H9 (cell line): ENCODE measurements at regions not wholly inside any gene's neighbourhood (a gene's known extent, or its start where the extent isn't known, plus 50 kb on each side); places are given as distances from the start of the nearest gene placed in this dataset.

ENCODE experiments used
- DNase-seq: peaks from one replicate; pipeline ENCODE4 v3.0.0-alpha.2; 2017
- H2AFZ ChIP-seq: one replicate; pipeline ENCODE4 v1.6.1; 2013; ENCODE audit warnings: mild to moderate bottlenecking, low read length, control low read depth, moderate library complexity
- H2AK5ac ChIP-seq: 2 replicates; pipeline ENCODE4 v1.6.1; 2013; ENCODE audit warnings: low read length, control low read depth, mixed read lengths; ENCODE audit not compliant: insufficient read length
- H2BK120ac ChIP-seq: one replicate; pipeline ENCODE4 v1.6.1; 2013; ENCODE audit warnings: low read depth, mild to moderate bottlenecking, low read length, control low read depth, inconsistent platforms; ENCODE audit not compliant: poor library complexity, severe bottlenecking
- H2BK12ac ChIP-seq: 2 replicates; pipeline ENCODE4 v1.6.1; 2013; ENCODE audit warnings: low read length, control low read depth, mixed read lengths, low read depth; ENCODE audit not compliant: insufficient read length
- H2BK15ac ChIP-seq: 2 replicates; pipeline ENCODE4 v1.6.1; 2013; ENCODE audit warnings: low read depth, low read length, control low read depth
- H2BK20ac ChIP-seq: one replicate; pipeline ENCODE4 v1.6.1; 2013; ENCODE audit warnings: low read depth, mild to moderate bottlenecking, low read length, control low read depth, inconsistent platforms; ENCODE audit not compliant: poor library complexity, severe bottlenecking
- H2BK5ac ChIP-seq: 2 replicates; pipeline ENCODE4 v1.6.1; 2013; ENCODE audit warnings: low read length, control low read depth, mixed read lengths; ENCODE audit not compliant: insufficient read length
- H3K14ac ChIP-seq: 2 replicates; pipeline ENCODE4 v1.6.1; 2013; ENCODE audit warnings: low read length, control low read depth; ENCODE audit not compliant: insufficient read depth
- H3K18ac ChIP-seq: 2 replicates; pipeline ENCODE4 v1.6.1; 2013; ENCODE audit warnings: low read depth, mild to moderate bottlenecking, mixed read lengths, low read length, control low read depth; ENCODE audit not compliant: insufficient read length
- H3K23ac ChIP-seq: 2 replicates; pipeline ENCODE4 v1.6.1; 2013; ENCODE audit warnings: low read length, control low read depth, mixed read lengths, low read depth; ENCODE audit not compliant: insufficient read length
- H3K23me2 ChIP-seq: 2 replicates; pipeline ENCODE4 v1.6.1; 2013; ENCODE audit warnings: low read depth, mild to moderate bottlenecking, mixed read lengths, low read length, control low read depth; ENCODE audit not compliant: insufficient read length, poor library complexity, severe bottlenecking
- H3K27ac ChIP-seq: 2 replicates; pipeline ENCODE4 v1.5.1; 2013; ENCODE audit warnings: low read length, control low read depth, mixed read lengths, low read depth; ENCODE audit not compliant: insufficient read length
- H3K27me3 ChIP-seq: 2 replicates; pipeline ENCODE4 v1.6.1; 2013; ENCODE audit warnings: low read length, control low read depth, inconsistent platforms; ENCODE audit not compliant: insufficient read depth
- H3K4ac ChIP-seq: 2 replicates; pipeline ENCODE4 v1.6.1; 2013; ENCODE audit warnings: low read depth, mild to moderate bottlenecking, control low read depth, inconsistent platforms, low read length, moderate library complexity
- H3K4me1 ChIP-seq: 2 replicates; pipeline ENCODE4 v1.6.1; 2013; ENCODE audit warnings: low read length, control low read depth, inconsistent platforms; ENCODE audit not compliant: insufficient read depth
- H3K4me2 ChIP-seq: 2 replicates; pipeline ENCODE4 v1.6.1; 2013; ENCODE audit warnings: low read length, control low read depth, mixed read lengths; ENCODE audit not compliant: insufficient read length, insufficient read depth
- H3K56ac ChIP-seq: 2 replicates; pipeline ENCODE4 v1.6.1; 2013; ENCODE audit warnings: low read depth, mild to moderate bottlenecking, mixed read lengths, low read length, control low read depth; ENCODE audit not compliant: insufficient read length
- H3K79me1 ChIP-seq: 2 replicates; pipeline ENCODE4 v1.6.1; 2013; ENCODE audit warnings: low read depth, mild to moderate bottlenecking, moderate library complexity, low read length, control low read depth, inconsistent platforms; ENCODE audit not compliant: insufficient read depth, poor library complexity, severe bottlenecking
- H3K79me2 ChIP-seq: 2 replicates; pipeline ENCODE4 v1.6.1; 2013; ENCODE audit warnings: low read length, control low read depth, inconsistent platforms; ENCODE audit not compliant: insufficient read depth
- H3K9ac ChIP-seq: 2 replicates; pipeline ENCODE4 v1.6.1; 2013; ENCODE audit warnings: low read length, control low read depth, mixed read lengths; ENCODE audit not compliant: insufficient read length; ENCODE audit errors: extremely low read depth
- H3K9me3 ChIP-seq: one replicate; pipeline ENCODE4 v1.6.1; 2013; ENCODE audit warnings: low read depth, low read length, inconsistent platforms; ENCODE audit not compliant: control insufficient read depth
- H3T11ph ChIP-seq: one replicate; pipeline ENCODE4 v1.6.1; 2013; ENCODE audit warnings: mild to moderate bottlenecking, low read length, control low read depth, inconsistent platforms
- H4K20me1 ChIP-seq: one replicate; pipeline ENCODE4 v1.6.1; 2013; ENCODE audit not compliant: control insufficient read depth, insufficient read length, insufficient read depth
- H4K5ac ChIP-seq: 2 replicates; pipeline ENCODE4 v1.6.1; 2013; ENCODE audit warnings: low read depth, mild to moderate bottlenecking, mixed read lengths, low read length, control low read depth; ENCODE audit not compliant: insufficient read length
- H4K8ac ChIP-seq: replicated peaks from 2 replicates; pipeline ENCODE4 v1.6.1; 2013; ENCODE audit warnings: low read length, control low read depth, mixed read lengths, low read depth; ENCODE audit not compliant: insufficient read length
- H4K91ac ChIP-seq: 2 replicates; pipeline ENCODE4 v1.6.1; 2013; ENCODE audit warnings: low read depth, mild to moderate bottlenecking, moderate library complexity, mixed read lengths, low read length, control low read depth; ENCODE audit not compliant: insufficient read length
- H3K27ac Mint-ChIP-seq, 3 experiments: 2 replicates in 2 of 3; 3 replicates in 1 of 3; pipeline ENCODE4 v1.8.0; 2020 to 2021; ENCODE audit warnings: mixed read lengths in 3 of 3, mild to moderate bottlenecking in 1 of 3, moderate library complexity in 1 of 3
- H3K27me3 Mint-ChIP-seq: 2 replicates; pipeline ENCODE4 v1.8.0; 2021; ENCODE audit warnings: low read depth, mild to moderate bottlenecking, moderate library complexity, mixed read lengths
- H3K36me3 Mint-ChIP-seq, 3 experiments: 2 replicates in 2 of 3; 3 replicates in 1 of 3; pipeline ENCODE4 v1.8.0; 2020 to 2021; ENCODE audit warnings: low read depth in 3 of 3, mixed read lengths in 3 of 3; ENCODE audit not compliant: insufficient read depth in 1 of 3
- H3K4me1 Mint-ChIP-seq, 2 experiments: 2 replicates each; pipeline ENCODE4 v1.8.0; 2020; ENCODE audit warnings: mixed read lengths in 2 of 2
- H3K4me3 Mint-ChIP-seq, 2 experiments: 2 replicates in 1 of 2; 3 replicates in 1 of 2; pipeline ENCODE4 v1.8.0; 2020 to 2021; ENCODE audit warnings: mild to moderate bottlenecking in 2 of 2, mixed read lengths in 2 of 2, moderate library complexity in 1 of 2
- H3K9me3 Mint-ChIP-seq, 2 experiments: 2 replicates in 1 of 2; 3 replicates in 1 of 2; pipeline ENCODE4 v1.8.0; 2020; ENCODE audit warnings: mild to moderate bottlenecking in 2 of 2, mixed read lengths in 2 of 2, moderate library complexity in 1 of 2
- CTCF ChIP-seq: fragments of 200-600 bp; sonication (generic); conservative IDR thresholded peaks from 3 replicates; pipeline ENCODE4 v1.8.0; 2021; ENCODE audit warnings: antibody characterized with exemption, mild to moderate bottlenecking
- WGBS: extraction: QIAGEN DNeasy Blood & Tissue Kit; methylation state at CpG from one replicate; pipeline ENCODE4 v1.1.7; 2013; ENCODE audit warnings: missing lambda C conversion rate, low lambda C conversion rate, mixed read lengths; ENCODE audit not compliant: insufficient read length; ENCODE audit errors: extremely low coverage; 5-methylcytosine and 5-hydroxymethylcytosine counted together

- Mint-ChIP-seq H3K4me3 (no peak overlapping the region), H3K4me1 (peaks cover 6% of the 10 kb centered on the region in 2 experiments; a peak in 2 of 4 replicates), H3K27me3 (peaks cover 4% of the 10 kb centered on the region; the same call in 1 of the 2 replicates), H3K27ac (no peak overlapping the region), H3K36me3 (no peaks in the 10 kb centered on the region; a peak in 1 of 7 replicates), H3K9me3 (peaks cover 4% of the 10 kb centered on the region in 2 experiments; a peak in 3 of 5 replicates)
- Histone ChIP-seq H4K20me1 (no peaks in the 10 kb centered on the region), H3K9me3 (no peaks in the 10 kb centered on the region), H2BK15ac (no peak overlapping the region), H3K14ac (no peak overlapping the region), H4K8ac (no peak overlapping the region), H3K79me1 (no peaks in the 10 kb centered on the region), H3K9ac (no peak overlapping the region), H2AK5ac (no peak overlapping the region), H2BK12ac (no peak overlapping the region), H3K23me2 (no peaks in the 10 kb centered on the region), H3K18ac (no peak overlapping the region), H3K79me2 (no peaks in the 10 kb centered on the region), H3K23ac (no peak overlapping the region), H2BK20ac (no peak overlapping the region), H2BK120ac (no peak overlapping the region), H2AFZ (no peak overlapping the region), H3K56ac (no peak overlapping the region), H3K27ac (no peak overlapping the region), H4K5ac (no peak overlapping the region), H3K27me3 (no peaks in the 10 kb centered on the region), H3K4me1 (no peaks in the 10 kb centered on the region), H3K4me2 (no peak overlapping the region), H2BK5ac (no peak overlapping the region), H3K4ac (no peak overlapping the region), H4K91ac (no peak overlapping the region), H3T11ph (no peak overlapping the region)
- no CpG with 5 or more reads among the region's 15 CpGs for WGBS
- no peak for DNase-seq
- TF ChIP-seq CTCF = no peak
Observed at GRCh38 chr22:49099496-49100124, 728.1 kb downstream of the BRD1 start.
